H9 (cell line): ENCODE measurements at regions not wholly inside any gene's neighbourhood (a gene's known extent, or its start where the extent isn't known, plus 50 kb on each side); places are given as distances from the start of the nearest gene placed in this dataset.

Experiments
- DNase-seq: peaks from one replicate; pipeline ENCODE4 v3.0.0-alpha.2; 2017
- H2AFZ ChIP-seq: one replicate; pipeline ENCODE4 v1.6.1; 2013; ENCODE audit warnings: mild to moderate bottlenecking, low read length, control low read depth, moderate library complexity
- H2AK5ac ChIP-seq: 2 replicates; pipeline ENCODE4 v1.6.1; 2013; ENCODE audit warnings: low read length, control low read depth, mixed read lengths; ENCODE audit not compliant: insufficient read length
- H2BK120ac ChIP-seq: one replicate; pipeline ENCODE4 v1.6.1; 2013; ENCODE audit warnings: low read depth, mild to moderate bottlenecking, low read length, control low read depth, inconsistent platforms; ENCODE audit not compliant: poor library complexity, severe bottlenecking
- H2BK12ac ChIP-seq: 2 replicates; pipeline ENCODE4 v1.6.1; 2013; ENCODE audit warnings: low read length, control low read depth, mixed read lengths, low read depth; ENCODE audit not compliant: insufficient read length
- H2BK15ac ChIP-seq: 2 replicates; pipeline ENCODE4 v1.6.1; 2013; ENCODE audit warnings: low read depth, low read length, control low read depth
- H2BK20ac ChIP-seq: one replicate; pipeline ENCODE4 v1.6.1; 2013; ENCODE audit warnings: low read depth, mild to moderate bottlenecking, low read length, control low read depth, inconsistent platforms; ENCODE audit not compliant: poor library complexity, severe bottlenecking
- H2BK5ac ChIP-seq: 2 replicates; pipeline ENCODE4 v1.6.1; 2013; ENCODE audit warnings: low read length, control low read depth, mixed read lengths; ENCODE audit not compliant: insufficient read length
- H3K14ac ChIP-seq: 2 replicates; pipeline ENCODE4 v1.6.1; 2013; ENCODE audit warnings: low read length, control low read depth; ENCODE audit not compliant: insufficient read depth
- H3K18ac ChIP-seq: 2 replicates; pipeline ENCODE4 v1.6.1; 2013; ENCODE audit warnings: low read depth, mild to moderate bottlenecking, mixed read lengths, low read length, control low read depth; ENCODE audit not compliant: insufficient read length
- H3K23ac ChIP-seq: 2 replicates; pipeline ENCODE4 v1.6.1; 2013; ENCODE audit warnings: low read length, control low read depth, mixed read lengths, low read depth; ENCODE audit not compliant: insufficient read length
- H3K23me2 ChIP-seq: 2 replicates; pipeline ENCODE4 v1.6.1; 2013; ENCODE audit warnings: low read depth, mild to moderate bottlenecking, mixed read lengths, low read length, control low read depth; ENCODE audit not compliant: insufficient read length, poor library complexity, severe bottlenecking
- H3K27ac ChIP-seq: 2 replicates; pipeline ENCODE4 v1.5.1; 2013; ENCODE audit warnings: low read length, control low read depth, mixed read lengths, low read depth; ENCODE audit not compliant: insufficient read length
- H3K27me3 ChIP-seq: 2 replicates; pipeline ENCODE4 v1.6.1; 2013; ENCODE audit warnings: low read length, control low read depth, inconsistent platforms; ENCODE audit not compliant: insufficient read depth
- H3K4ac ChIP-seq: 2 replicates; pipeline ENCODE4 v1.6.1; 2013; ENCODE audit warnings: low read depth, mild to moderate bottlenecking, control low read depth, inconsistent platforms, low read length, moderate library complexity
- H3K4me1 ChIP-seq: 2 replicates; pipeline ENCODE4 v1.6.1; 2013; ENCODE audit warnings: low read length, control low read depth, inconsistent platforms; ENCODE audit not compliant: insufficient read depth
- H3K4me2 ChIP-seq: 2 replicates; pipeline ENCODE4 v1.6.1; 2013; ENCODE audit warnings: low read length, control low read depth, mixed read lengths; ENCODE audit not compliant: insufficient read length, insufficient read depth
- H3K56ac ChIP-seq: 2 replicates; pipeline ENCODE4 v1.6.1; 2013; ENCODE audit warnings: low read depth, mild to moderate bottlenecking, mixed read lengths, low read length, control low read depth; ENCODE audit not compliant: insufficient read length
- H3K79me1 ChIP-seq: 2 replicates; pipeline ENCODE4 v1.6.1; 2013; ENCODE audit warnings: low read depth, mild to moderate bottlenecking, moderate library complexity, low read length, control low read depth, inconsistent platforms; ENCODE audit not compliant: insufficient read depth, poor library complexity, severe bottlenecking
- H3K79me2 ChIP-seq: 2 replicates; pipeline ENCODE4 v1.6.1; 2013; ENCODE audit warnings: low read length, control low read depth, inconsistent platforms; ENCODE audit not compliant: insufficient read depth
- H3K9ac ChIP-seq: 2 replicates; pipeline ENCODE4 v1.6.1; 2013; ENCODE audit warnings: low read length, control low read depth, mixed read lengths; ENCODE audit not compliant: insufficient read length; ENCODE audit errors: extremely low read depth
- H3K9me3 ChIP-seq: one replicate; pipeline ENCODE4 v1.6.1; 2013; ENCODE audit warnings: low read depth, low read length, inconsistent platforms; ENCODE audit not compliant: control insufficient read depth
- H3T11ph ChIP-seq: one replicate; pipeline ENCODE4 v1.6.1; 2013; ENCODE audit warnings: mild to moderate bottlenecking, low read length, control low read depth, inconsistent platforms
- H4K20me1 ChIP-seq: one replicate; pipeline ENCODE4 v1.6.1; 2013; ENCODE audit not compliant: control insufficient read depth, insufficient read length, insufficient read depth
- H4K5ac ChIP-seq: 2 replicates; pipeline ENCODE4 v1.6.1; 2013; ENCODE audit warnings: low read depth, mild to moderate bottlenecking, mixed read lengths, low read length, control low read depth; ENCODE audit not compliant: insufficient read length
- H4K8ac ChIP-seq: replicated peaks from 2 replicates; pipeline ENCODE4 v1.6.1; 2013; ENCODE audit warnings: low read length, control low read depth, mixed read lengths, low read depth; ENCODE audit not compliant: insufficient read length
- H4K91ac ChIP-seq: 2 replicates; pipeline ENCODE4 v1.6.1; 2013; ENCODE audit warnings: low read depth, mild to moderate bottlenecking, moderate library complexity, mixed read lengths, low read length, control low read depth; ENCODE audit not compliant: insufficient read length
- H3K27ac Mint-ChIP-seq, 3 experiments: 2 replicates in 2 of 3; 3 replicates in 1 of 3; pipeline ENCODE4 v1.8.0; 2020 to 2021; ENCODE audit warnings: mixed read lengths in 3 of 3, mild to moderate bottlenecking in 1 of 3, moderate library complexity in 1 of 3
- H3K27me3 Mint-ChIP-seq: 2 replicates; pipeline ENCODE4 v1.8.0; 2021; ENCODE audit warnings: low read depth, mild to moderate bottlenecking, moderate library complexity, mixed read lengths
- H3K36me3 Mint-ChIP-seq, 3 experiments: 2 replicates in 2 of 3; 3 replicates in 1 of 3; pipeline ENCODE4 v1.8.0; 2020 to 2021; ENCODE audit warnings: low read depth in 3 of 3, mixed read lengths in 3 of 3; ENCODE audit not compliant: insufficient read depth in 1 of 3
- H3K4me1 Mint-ChIP-seq, 2 experiments: 2 replicates each; pipeline ENCODE4 v1.8.0; 2020; ENCODE audit warnings: mixed read lengths in 2 of 2
- H3K4me3 Mint-ChIP-seq, 2 experiments: 2 replicates in 1 of 2; 3 replicates in 1 of 2; pipeline ENCODE4 v1.8.0; 2020 to 2021; ENCODE audit warnings: mild to moderate bottlenecking in 2 of 2, mixed read lengths in 2 of 2, moderate library complexity in 1 of 2
- H3K9me3 Mint-ChIP-seq, 2 experiments: 2 replicates in 1 of 2; 3 replicates in 1 of 2; pipeline ENCODE4 v1.8.0; 2020; ENCODE audit warnings: mild to moderate bottlenecking in 2 of 2, mixed read lengths in 2 of 2, moderate library complexity in 1 of 2
- TF ChIP-seq, protein P1 (sequence below): fragments of 200-600 bp; sonication (generic); conservative IDR thresholded peaks from 3 replicates; pipeline ENCODE4 v1.8.0; 2021; ENCODE audit warnings: antibody characterized with exemption, mild to moderate bottlenecking

- peaks cover 16 to 24% of the 10 kb centered on the region in 2 experiments for H3K4me1 Mint-ChIP-seq
- H3K9me3 Mint-ChIP-seq: no peaks in the 10 kb centered on the region; a peak in 1 of 5 replicates
- H3K4me1 ChIP-seq: peaks cover 7% of the 10 kb centered on the region; the same call in 1 of the 2 replicates
- H2BK12ac ChIP-seq: no peak overlapping the region
- peaks cover 3% of the 10 kb centered on the region; the same call in 1 of the 2 replicates for H3K27me3 Mint-ChIP-seq
- no peak overlapping the region for H3K56ac ChIP-seq
- H2AK5ac ChIP-seq: no peak overlapping the region
- H4K8ac ChIP-seq: no peak overlapping the region
- H4K5ac ChIP-seq: no peak overlapping the region
- H3K27ac ChIP-seq: no peak overlapping the region
- H4K91ac ChIP-seq: no peak overlapping the region
- no peak overlapping the region for H3K4me3 Mint-ChIP-seq
- no peak overlapping the region for H3K4ac ChIP-seq
- no peak overlapping the region for H3K27ac Mint-ChIP-seq
- H2BK20ac ChIP-seq: no peak overlapping the region
- no peaks in the 10 kb centered on the region for H3K9me3 ChIP-seq
- H3K23ac ChIP-seq: no peak overlapping the region
- DNase-seq: no peak
- no peak overlapping the region for H3T11ph ChIP-seq
- H3K18ac ChIP-seq: no peak overlapping the region
- H2AFZ ChIP-seq: no peak overlapping the region
- no peaks in the 10 kb centered on the region for H3K79me2 ChIP-seq
- no peaks in the 10 kb centered on the region for H4K20me1 ChIP-seq
- H3K27me3 ChIP-seq: no peaks in the 10 kb centered on the region
- H3K79me1 ChIP-seq: no peaks in the 10 kb centered on the region
- H2BK5ac ChIP-seq: no peak overlapping the region
- no peaks in the 10 kb centered on the region for H3K36me3 Mint-ChIP-seq
- TF ChIP-seq, protein P1, sequence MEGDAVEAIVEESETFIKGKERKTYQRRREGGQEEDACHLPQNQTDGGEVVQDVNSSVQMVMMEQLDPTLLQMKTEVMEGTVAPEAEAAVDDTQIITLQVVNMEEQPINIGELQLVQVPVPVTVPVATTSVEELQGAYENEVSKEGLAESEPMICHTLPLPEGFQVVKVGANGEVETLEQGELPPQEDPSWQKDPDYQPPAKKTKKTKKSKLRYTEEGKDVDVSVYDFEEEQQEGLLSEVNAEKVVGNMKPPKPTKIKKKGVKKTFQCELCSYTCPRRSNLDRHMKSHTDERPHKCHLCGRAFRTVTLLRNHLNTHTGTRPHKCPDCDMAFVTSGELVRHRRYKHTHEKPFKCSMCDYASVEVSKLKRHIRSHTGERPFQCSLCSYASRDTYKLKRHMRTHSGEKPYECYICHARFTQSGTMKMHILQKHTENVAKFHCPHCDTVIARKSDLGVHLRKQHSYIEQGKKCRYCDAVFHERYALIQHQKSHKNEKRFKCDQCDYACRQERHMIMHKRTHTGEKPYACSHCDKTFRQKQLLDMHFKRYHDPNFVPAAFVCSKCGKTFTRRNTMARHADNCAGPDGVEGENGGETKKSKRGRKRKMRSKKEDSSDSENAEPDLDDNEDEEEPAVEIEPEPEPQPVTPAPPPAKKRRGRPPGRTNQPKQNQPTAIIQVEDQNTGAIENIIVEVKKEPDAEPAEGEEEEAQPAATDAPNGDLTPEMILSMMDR: no peak
- H3K23me2 ChIP-seq: no peaks in the 10 kb centered on the region
- no peak overlapping the region for H2BK15ac ChIP-seq
- no peak overlapping the region for H3K4me2 ChIP-seq
- no peak overlapping the region for H3K14ac ChIP-seq
- H2BK120ac ChIP-seq: no peak overlapping the region
- H3K9ac ChIP-seq: no peak overlapping the region
These were observed 68.7 kb upstream of the ADGRL2 start for GRCh38 chr1:81731989-81732388.
